ENCODE measurements at regions not wholly inside any gene's neighbourhood (a gene's known extent, or its start where the extent isn't known, plus 50 kb on each side); places are given as distances from the start of the nearest gene placed in this dataset.

DNA sequence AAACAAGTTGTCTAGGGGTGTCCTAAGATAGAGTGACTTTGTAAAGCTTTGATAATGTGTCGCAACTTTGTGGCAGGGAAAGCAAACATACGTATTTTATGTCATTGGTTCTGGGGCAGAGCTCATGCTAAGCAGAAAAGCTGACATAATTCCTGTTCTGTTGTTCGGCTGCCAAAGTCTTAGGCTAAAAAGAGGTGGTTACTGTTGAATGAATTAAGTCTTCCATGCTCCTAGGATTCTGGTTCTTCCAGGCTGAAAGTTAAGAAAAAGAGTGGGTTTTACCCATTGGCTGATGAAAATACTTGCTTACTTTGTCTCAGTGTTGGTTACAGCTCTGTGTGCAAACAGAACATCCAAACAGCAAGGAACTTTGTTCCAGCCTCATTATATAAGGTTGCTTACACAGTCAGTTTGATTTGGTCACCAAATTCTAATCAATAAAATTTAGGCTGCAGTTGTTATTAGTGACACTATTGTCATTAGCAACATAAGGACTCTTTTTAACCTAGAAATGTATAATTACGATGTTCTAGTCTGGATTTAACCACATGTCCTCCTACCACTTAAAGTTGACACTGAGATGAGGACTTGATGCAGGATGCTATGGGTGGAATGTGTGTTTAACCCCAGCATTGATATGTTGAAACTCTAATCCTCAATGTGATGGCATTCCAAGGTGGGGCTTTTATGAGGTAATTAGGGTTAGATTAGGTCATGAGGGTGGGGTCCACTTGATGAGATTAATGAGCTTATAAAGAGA, 114.0 kb upstream of the GOT2 start (continued):
- TF ChIP-seq, protein P1, sequence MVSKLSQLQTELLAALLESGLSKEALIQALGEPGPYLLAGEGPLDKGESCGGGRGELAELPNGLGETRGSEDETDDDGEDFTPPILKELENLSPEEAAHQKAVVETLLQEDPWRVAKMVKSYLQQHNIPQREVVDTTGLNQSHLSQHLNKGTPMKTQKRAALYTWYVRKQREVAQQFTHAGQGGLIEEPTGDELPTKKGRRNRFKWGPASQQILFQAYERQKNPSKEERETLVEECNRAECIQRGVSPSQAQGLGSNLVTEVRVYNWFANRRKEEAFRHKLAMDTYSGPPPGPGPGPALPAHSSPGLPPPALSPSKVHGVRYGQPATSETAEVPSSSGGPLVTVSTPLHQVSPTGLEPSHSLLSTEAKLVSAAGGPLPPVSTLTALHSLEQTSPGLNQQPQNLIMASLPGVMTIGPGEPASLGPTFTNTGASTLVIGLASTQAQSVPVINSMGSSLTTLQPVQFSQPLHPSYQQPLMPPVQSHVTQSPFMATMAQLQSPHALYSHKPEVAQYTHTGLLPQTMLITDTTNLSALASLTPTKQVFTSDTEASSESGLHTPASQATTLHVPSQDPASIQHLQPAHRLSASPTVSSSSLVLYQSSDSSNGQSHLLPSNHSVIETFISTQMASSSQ (IDR thresholded peaks at IDR 0.05; ENCODE audit: low read depth) = no peak
- TF ChIP-seq, protein P1 (CRISPR knock-in tag; IDR thresholded peaks at IDR 0.05; ENCODE audit: borderline replicate concordance) = no peak
- TF ChIP-seq MBNL3 (CRISPR knock-in tag; conservative IDR thresholded peaks at IDR 0.05) (no peak), PLRG1 (conservative IDR thresholded peaks at IDR 0.05) (no peak), ZNF607 (CRISPR knock-in tag; IDR thresholded peaks at IDR 0.05; ENCODE audit: borderline replicate concordance) (no peak), TARDBP (CRISPR knock-in tag; IDR thresholded peaks at IDR 0.05) (peak; percentile 59; the same call in 1 of the 2 replicates), BRD4 (CRISPR knock-in tag; IDR thresholded peaks at IDR 0.05) (no peak), ZSCAN25 (CRISPR knock-in tag; IDR thresholded peaks at IDR 0.05) (no peak), ATF6 (CRISPR knock-in tag; conservative IDR thresholded peaks at IDR 0.05) (no peak), ZC3H13 (CRISPR knock-in tag; IDR thresholded peaks at IDR 0.05) (no peak), ZNF660 (CRISPR knock-in tag; IDR thresholded peaks at IDR 0.05; ENCODE audit: borderline replicate concordance, low read depth) (no peak), ZNF549 (CRISPR knock-in tag; IDR thresholded peaks at IDR 0.05) (no peak), ZNF160 (CRISPR knock-in tag; IDR thresholded peaks at IDR 0.05) (no peak), TGIF2 (CRISPR knock-in tag; IDR thresholded peaks at IDR 0.05) (no peak), ONECUT2 (CRISPR knock-in tag; IDR thresholded peaks at IDR 0.05) (peak; percentile 42; the same call in 1 of the 2 replicates), POGK (CRISPR knock-in tag; conservative IDR thresholded peaks at IDR 0.05) (no peak), SNAI1 (CRISPR knock-in tag; IDR thresholded peaks at IDR 0.05; ENCODE audit: borderline replicate concordance) (no peak), POLR2A (IDR thresholded peaks at IDR 0.05; ENCODE audit: insufficient read depth in 1 of 2, low read depth in 2 of 2, low read length in 2 of 2) (no peak), ZNF619 (CRISPR knock-in tag; IDR thresholded peaks at IDR 0.05) (no peak)
- TF ChIP-seq, protein P2, sequence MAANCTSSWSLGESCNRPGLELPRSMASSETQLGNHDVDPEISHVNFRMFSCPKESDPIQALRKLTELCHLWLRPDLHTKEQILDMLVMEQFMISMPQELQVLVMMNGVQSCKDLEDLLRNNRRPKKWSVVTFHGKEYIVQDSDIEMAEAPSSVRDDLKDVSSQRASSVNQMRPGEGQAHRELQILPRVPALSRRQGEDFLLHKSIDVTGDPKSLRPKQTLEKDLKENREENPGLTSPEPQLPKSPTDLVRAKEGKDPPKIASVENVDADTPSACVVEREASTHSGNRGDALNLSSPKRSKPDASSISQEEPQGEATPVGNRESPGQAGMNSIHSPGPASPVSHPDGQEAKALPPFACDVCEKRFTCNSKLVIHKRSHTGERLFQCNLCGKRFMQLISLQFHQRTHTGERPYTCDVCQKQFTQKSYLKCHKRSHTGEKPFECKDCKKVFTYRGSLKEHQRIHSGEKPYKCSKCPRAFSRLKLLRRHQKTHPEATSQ (CRISPR knock-in tag; IDR thresholded peaks at IDR 0.05; ENCODE audit: borderline replicate concordance) = no peak
- TF ChIP-seq, protein P3, sequence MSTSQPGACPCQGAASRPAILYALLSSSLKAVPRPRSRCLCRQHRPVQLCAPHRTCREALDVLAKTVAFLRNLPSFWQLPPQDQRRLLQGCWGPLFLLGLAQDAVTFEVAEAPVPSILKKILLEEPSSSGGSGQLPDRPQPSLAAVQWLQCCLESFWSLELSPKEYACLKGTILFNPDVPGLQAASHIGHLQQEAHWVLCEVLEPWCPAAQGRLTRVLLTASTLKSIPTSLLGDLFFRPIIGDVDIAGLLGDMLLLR (CRISPR knock-in tag; IDR thresholded peaks at IDR 0.05) = no peak

Measured in HepG2 (cell line).